Endothelial cell of umbilical vein (primary cell): ENCODE measurements at regions not wholly inside any gene's neighbourhood (a gene's known extent, or its start where the extent isn't known, plus 50 kb on each side); places are given as distances from the start of the nearest gene placed in this dataset.

ENCODE experiments used
- BruUV-seq: library from RNA; stranded (reverse); fragments of 400-500 nt; replicated peaks from 2 replicates; lab custom pipeline; 2021; lab: Mats Ljungman, UMichigan
- CTCF ChIA-PET: fragments of 300-600, 350-600 bp; sonication (Branson Sonifier 250); formaldehyde crosslinking; loops from one replicate; lab custom pipeline; 2021; ENCODE audit warnings: antibody characterized with exemption, inconsistent platforms; lab: Charles Lee
- POLR2A ChIA-PET: fragments of 300-600, 350-600 bp; sonication (Branson Sonifier 250); formaldehyde crosslinking; loops from one replicate; lab custom pipeline; 2021; ENCODE audit warnings: antibody characterized with exemption, inconsistent platforms; lab: Charles Lee
- DNase-seq: peaks from one replicate; pipeline ENCODE4 v3.0.0-alpha.2; 2011; ENCODE audit warnings: low read depth, low spot score
- FAIRE-seq: peaks from 2 replicates; lab custom pipeline; 2011; peaks lifted over from hg19 to GRCh38; lab: Jason Lieb, UNC
- H2AFZ ChIP-seq: 2 replicates; pipeline ENCODE4 v1.6.0; 2012; ENCODE audit warnings: low read depth, low read length, control low read depth, inconsistent platforms
- H3K27ac ChIP-seq: 2 replicates; pipeline ENCODE4 v1.5.1; 2011; ENCODE audit warnings: low read depth, mild to moderate bottlenecking, control low read depth, low read length, moderate library complexity; ENCODE audit not compliant: insufficient read depth
- H3K27me3 ChIP-seq, 2 experiments: 2 replicates each; pipeline versions ENCODE4 v1.6.0 to v1.6.1; 2011; ENCODE audit warnings: low read length in 2 of 2, mixed read lengths in 1 of 2; ENCODE audit not compliant: control insufficient read depth in 2 of 2, insufficient read depth in 2 of 2
- H3K36me3 ChIP-seq, 2 experiments: 2 replicates in 1 of 2; 3 replicates in 1 of 2; pipeline ENCODE4 v1.5.1; 2011; ENCODE audit warnings: low read length in 2 of 2, mild to moderate bottlenecking in 1 of 2, moderate library complexity in 1 of 2; ENCODE audit not compliant: control insufficient read depth in 2 of 2, insufficient read depth in 2 of 2; ENCODE audit errors: extremely low read depth in 1 of 2
- H3K4me1 ChIP-seq: 3 replicates; pipeline ENCODE4 v1.5.1; 2011; ENCODE audit warnings: mild to moderate bottlenecking, low read length; ENCODE audit not compliant: control insufficient read depth, insufficient read depth; ENCODE audit errors: extremely low read depth
- H3K4me2 ChIP-seq: 2 replicates; pipeline ENCODE4 v1.6.1; 2011; ENCODE audit warnings: low read length, control low read depth, mixed read lengths; ENCODE audit not compliant: insufficient read depth
- H3K4me3 ChIP-seq, 3 experiments: fragments of 200-600 bp in 1 of 3; sonication (generic), shearing (Covaris generic) in 1 of 3; replicated peaks in 1 of 3; 2 replicates each; pipeline ENCODE4 v1.5.1; 2011 to 2016; ENCODE audit warnings: control low read depth in 3 of 3, low read length in 3 of 3, mild to moderate bottlenecking in 2 of 3, inconsistent platforms in 1 of 3, low read depth in 1 of 3, moderate library complexity in 1 of 3; ENCODE audit not compliant: insufficient read depth in 1 of 3
- H3K79me2 ChIP-seq: 2 replicates; pipeline ENCODE4 v1.6.0; 2012; ENCODE audit warnings: low read length, inconsistent platforms; ENCODE audit not compliant: control insufficient read depth, insufficient read depth
- H3K9ac ChIP-seq: replicated peaks from 2 replicates; pipeline ENCODE3; 2011; ENCODE audit warnings: low read length, control low read depth; ENCODE audit not compliant: insufficient read depth; ENCODE audit errors: extremely low read depth
- H3K9me1 ChIP-seq: replicated peaks from 3 replicates; pipeline ENCODE4 v1.6.0; 2011; ENCODE audit warnings: mild to moderate bottlenecking, low read length; ENCODE audit not compliant: control insufficient read depth, insufficient read depth; ENCODE audit errors: extremely low read depth
- H3K9me3 ChIP-seq: replicated peaks from 2 replicates; pipeline ENCODE4 v1.5.1; 2012; ENCODE audit warnings: low read length, inconsistent platforms; ENCODE audit not compliant: control insufficient read depth, insufficient read depth
- H4K20me1 ChIP-seq: replicated peaks from 2 replicates; pipeline ENCODE3; 2011; ENCODE audit warnings: mild to moderate bottlenecking, low read length; ENCODE audit not compliant: control insufficient read depth, insufficient read depth; ENCODE audit errors: extremely low read depth
- EZH2 ChIP-seq: IDR thresholded peaks from 2 replicates; pipeline ENCODE4 v1.6.1; 2012; ENCODE audit warnings: borderline replicate concordance, low read depth, mild to moderate bottlenecking, moderate library complexity, low read length, inconsistent platforms; ENCODE audit not compliant: severe bottlenecking
- FOS ChIP-seq: IDR thresholded peaks from 2 replicates; pipeline ENCODE4 v1.6.1; 2011; ENCODE audit warnings: mild to moderate bottlenecking, low read length, moderate library complexity, borderline replicate concordance; ENCODE audit not compliant: insufficient read depth
- GATA2 ChIP-seq: IDR thresholded peaks from 2 replicates; pipeline ENCODE4 v1.7.0; 2011; ENCODE audit warnings: low read depth, mild to moderate bottlenecking, moderate library complexity, mixed read lengths, low read length; ENCODE audit not compliant: insufficient read length, insufficient read depth
- JUN ChIP-seq: IDR thresholded peaks from 2 replicates; pipeline ENCODE4 v1.6.1; 2011; ENCODE audit warnings: borderline replicate concordance, low read depth; ENCODE audit not compliant: insufficient read length, insufficient read depth
- MYC ChIP-seq: IDR thresholded peaks from one replicate; pipeline ENCODE4 v1.6.1; 2011; ENCODE audit warnings: mild to moderate bottlenecking, low read depth, low read length
- POLR2A ChIP-seq: IDR thresholded peaks from 2 replicates; pipeline ENCODE4 v1.6.1; 2012; ENCODE audit warnings: low read depth, mild to moderate bottlenecking, control low read depth, low read length
- POLR2AphosphoS5 ChIP-seq: IDR thresholded peaks from 2 replicates; pipeline ENCODE4 v1.6.1; 2012; ENCODE audit warnings: low read depth, mild to moderate bottlenecking, control low read depth, low read length, moderate library complexity; ENCODE audit not compliant: insufficient read depth
- dilution Hi-C: fragments of 300-500 bp; cut with MboI; formaldehyde crosslinking; loops from one replicate; pipeline ENCODE4 v1.15.0; 2019; ENCODE audit warnings: low sequenced_read_pairs; ENCODE audit not compliant: extremely low pct_ligation_motif_present
- intact Hi-C: fragments of 100-400 bp; cut with micrococcal nuclease; formaldehyde crosslinking; loops from one replicate; pipeline ENCODE4 v1.10.0; 2022
- TF ChIP-seq, protein P1 (sequence below): IDR thresholded peaks from 2 replicates; pipeline ENCODE4 v1.6.1; 2011; ENCODE audit not compliant: insufficient read depth, insufficient read length
- TF ChIP-seq, protein P2 (sequence below), 2 donors: IDR thresholded peaks; 1 replicate in 1 of 2; 2 replicates in 1 of 2; pipeline ENCODE4 v1.5.1; 2011; ENCODE audit warnings: low read length in 2 of 2, mild to moderate bottlenecking in 2 of 2, moderate library complexity in 2 of 2, control low read depth in 1 of 2, inconsistent platforms in 1 of 2, low read depth in 1 of 2; ENCODE audit not compliant: insufficient read depth in 1 of 2; ENCODE audit errors: extremely low read depth in 1 of 2

DNA sequence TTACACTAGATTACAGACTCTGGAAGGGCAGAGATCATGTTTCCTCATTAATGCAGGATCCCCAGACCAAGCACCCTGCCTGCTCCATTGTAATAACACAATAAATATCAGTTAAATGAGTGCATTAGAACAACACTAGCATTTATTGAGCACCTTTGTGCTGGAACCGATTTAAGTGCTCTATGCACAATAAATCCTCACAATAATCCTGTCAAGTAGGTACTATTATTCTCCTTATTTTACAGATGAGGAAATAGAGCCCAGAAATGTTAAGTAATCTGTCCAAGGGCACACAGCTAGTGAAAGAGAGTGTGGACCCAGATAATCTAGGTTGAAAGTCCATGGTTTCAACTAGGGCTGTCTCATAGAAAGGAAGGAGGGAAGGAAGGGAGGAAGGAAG lies 69.8 kb downstream of the MAP1LC3B2 start:
- CTCF ChIA-PET: no interaction called here
- POLR2A ChIA-PET: no interaction called here
- no peak overlapping the region for H3K4me2 ChIP-seq
- no peaks in the 10 kb centered on the region for H3K36me3 ChIP-seq
- H3K9ac ChIP-seq: no peak overlapping the region
- no peaks in the 10 kb centered on the region for H3K79me2 ChIP-seq
- H3K4me3 ChIP-seq: no peak overlapping the region
- H3K4me1 ChIP-seq: no peaks in the 10 kb centered on the region
- DNase-seq (no peak), FAIRE-seq (no peak)
- no peaks in the 10 kb centered on the region for H3K9me3 ChIP-seq
- BruUV-seq: no TSS peak
- H3K27ac ChIP-seq: no peak overlapping the region
- TF ChIP-seq, protein P1, sequence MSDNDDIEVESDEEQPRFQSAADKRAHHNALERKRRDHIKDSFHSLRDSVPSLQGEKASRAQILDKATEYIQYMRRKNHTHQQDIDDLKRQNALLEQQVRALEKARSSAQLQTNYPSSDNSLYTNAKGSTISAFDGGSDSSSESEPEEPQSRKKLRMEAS: no peak
- no peaks in the 10 kb centered on the region for H4K20me1 ChIP-seq
- H3K27me3 ChIP-seq: peaks cover 0 to 2% of the 10 kb centered on the region in 2 experiments
- H2AFZ ChIP-seq: no peak overlapping the region
- dilution Hi-C loops (no loop called here), intact Hi-C loops (no loop called here)
- H3K9me1 ChIP-seq: no peaks in the 10 kb centered on the region

DNA sequence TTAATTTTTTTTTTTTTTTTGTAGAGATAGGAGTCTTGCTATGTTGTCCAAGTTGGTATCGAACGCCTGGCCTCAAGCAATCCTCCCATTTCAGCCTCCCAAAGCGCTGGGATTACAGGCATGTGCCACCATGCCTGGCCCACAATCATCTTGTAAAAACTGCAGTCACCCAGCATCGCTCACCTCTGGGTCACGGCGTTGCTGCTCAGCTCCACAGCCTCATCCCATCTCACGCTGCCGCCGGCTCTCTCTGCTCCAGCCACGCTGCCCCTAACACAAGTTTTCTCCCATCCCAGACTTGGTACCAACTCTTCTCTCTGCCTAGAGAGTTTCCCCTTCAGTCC lies 69.2 kb downstream of the MAP1LC3B2 start:
- Histone ChIP-seq H3K4me1 (no peaks in the 10 kb centered on the region), H3K36me3 (no peaks in the 10 kb centered on the region), H3K9me1 (no peaks in the 10 kb centered on the region), H3K9me3 (no peaks in the 10 kb centered on the region), H3K27ac (no peak overlapping the region), H2AFZ (no peak overlapping the region), H4K20me1 (no peaks in the 10 kb centered on the region), H3K27me3 (peaks cover 0 to 2% of the 10 kb centered on the region in 2 experiments), H3K4me2 (no peak overlapping the region), H3K9ac (no peak overlapping the region), H3K79me2 (no peaks in the 10 kb centered on the region), H3K4me3 (no peak overlapping the region)
- intact Hi-C loops: no loop called here
- CTCF ChIA-PET: no interaction called here
- dilution Hi-C loops: no loop called here
- TF ChIP-seq EZH2 (no peak), JUN (no peak), GATA2 (no peak), MYC (no peak), POLR2AphosphoS5 (no peak), POLR2A (no peak), FOS (no peak)
- TF ChIP-seq, protein P1: no peak
- TF ChIP-seq, protein P2, sequence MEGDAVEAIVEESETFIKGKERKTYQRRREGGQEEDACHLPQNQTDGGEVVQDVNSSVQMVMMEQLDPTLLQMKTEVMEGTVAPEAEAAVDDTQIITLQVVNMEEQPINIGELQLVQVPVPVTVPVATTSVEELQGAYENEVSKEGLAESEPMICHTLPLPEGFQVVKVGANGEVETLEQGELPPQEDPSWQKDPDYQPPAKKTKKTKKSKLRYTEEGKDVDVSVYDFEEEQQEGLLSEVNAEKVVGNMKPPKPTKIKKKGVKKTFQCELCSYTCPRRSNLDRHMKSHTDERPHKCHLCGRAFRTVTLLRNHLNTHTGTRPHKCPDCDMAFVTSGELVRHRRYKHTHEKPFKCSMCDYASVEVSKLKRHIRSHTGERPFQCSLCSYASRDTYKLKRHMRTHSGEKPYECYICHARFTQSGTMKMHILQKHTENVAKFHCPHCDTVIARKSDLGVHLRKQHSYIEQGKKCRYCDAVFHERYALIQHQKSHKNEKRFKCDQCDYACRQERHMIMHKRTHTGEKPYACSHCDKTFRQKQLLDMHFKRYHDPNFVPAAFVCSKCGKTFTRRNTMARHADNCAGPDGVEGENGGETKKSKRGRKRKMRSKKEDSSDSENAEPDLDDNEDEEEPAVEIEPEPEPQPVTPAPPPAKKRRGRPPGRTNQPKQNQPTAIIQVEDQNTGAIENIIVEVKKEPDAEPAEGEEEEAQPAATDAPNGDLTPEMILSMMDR (IDR thresholded peaks at IDR 0.05; ENCODE audit: extremely low read depth in 1 of 2, insufficient read depth in 1 of 2, low read depth in 1 of 2, low read length in 2 of 2): no peak
- FAIRE-seq: no peak
- DNase-seq: no peak
- POLR2A ChIA-PET: no interaction called here
- no TSS peak for BruUV-seq
